ENCODE measurements at regions not wholly inside any gene's neighbourhood (a gene's known extent, or its start where the extent isn't known, plus 50 kb on each side); places are given as distances from the start of the nearest gene placed in this dataset.
"Not testable (repeated sequence)": the region's sequence is repeated elsewhere in the genome, so short reads cannot be mapped to it uniquely, and the experiment has no call there.

DNA sequence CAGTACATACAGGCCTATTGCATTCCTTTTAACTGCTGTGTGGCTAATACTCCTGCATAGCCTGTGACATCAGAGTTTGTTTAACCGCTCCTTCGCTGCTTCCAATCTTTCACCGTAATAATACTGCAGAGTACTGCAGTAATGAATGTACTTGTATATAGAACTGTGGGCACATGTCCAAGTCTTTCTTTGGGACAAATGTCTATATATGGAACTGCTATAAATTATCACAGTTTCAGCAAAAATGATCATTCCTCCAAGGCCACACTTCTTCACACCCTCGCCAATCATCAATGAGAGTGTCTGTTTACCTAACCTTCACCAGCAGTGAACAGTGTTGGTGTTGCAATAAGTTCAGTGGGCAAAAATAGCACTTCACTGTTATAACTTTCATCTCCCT, 230.4 kb downstream of the SP3 start:
- no peak for DNase-seq (ENCODE audit: low spot score)

DNA sequence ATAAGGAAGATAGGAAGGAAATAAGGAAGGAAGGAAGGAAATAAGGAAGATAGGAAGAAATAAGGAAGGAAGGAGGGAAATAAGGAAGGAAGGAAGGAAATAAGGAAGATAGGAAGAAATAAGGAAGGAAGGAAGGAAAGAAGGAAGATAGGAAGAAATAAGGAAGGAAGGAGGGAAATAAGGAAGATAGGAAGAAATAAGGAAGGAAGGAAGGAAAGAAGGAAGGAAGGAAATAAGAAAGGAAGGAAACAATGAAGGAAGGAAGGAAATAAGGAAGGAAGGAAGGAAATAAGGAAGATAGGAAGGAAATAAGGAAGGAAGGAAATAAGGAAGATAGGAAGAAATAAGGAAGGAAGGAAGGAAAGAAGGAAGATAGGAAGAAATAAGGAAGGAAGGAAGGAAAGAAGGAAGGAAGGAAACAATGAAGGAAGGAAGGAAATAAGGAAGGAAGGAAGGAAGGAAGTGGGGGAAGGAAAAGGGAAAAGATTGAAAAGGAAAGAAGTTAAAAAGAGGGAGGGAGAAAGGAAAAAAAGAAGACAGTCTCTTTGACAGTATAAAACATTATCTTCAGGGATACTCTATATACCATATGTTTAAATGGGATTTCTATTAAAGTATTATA, 227.1 kb downstream of the SP3 start:
- not testable (repeated sequence) for DNase-seq (ENCODE audit: low spot score)

DNA sequence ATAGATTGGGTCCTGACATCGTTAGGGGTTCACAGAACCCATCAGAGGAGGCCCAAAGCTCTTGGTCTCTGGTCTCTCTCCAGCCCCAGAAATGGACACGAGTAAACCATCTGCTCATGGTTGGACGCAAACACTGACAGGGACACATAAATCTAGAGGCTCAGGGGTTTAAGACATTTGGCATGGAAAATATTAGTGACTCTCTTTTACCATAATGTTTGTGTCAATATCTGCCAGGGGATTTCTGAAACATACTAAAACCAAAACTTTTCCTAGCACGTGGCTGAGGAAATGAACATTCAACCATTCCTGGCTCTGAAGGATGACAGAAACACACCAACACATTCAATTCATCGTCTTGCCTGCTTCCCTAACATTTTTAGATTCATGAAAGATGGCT, 226.2 kb downstream of the SP3 start:
- no peak for DNase-seq (ENCODE audit: low spot score)

DNA sequence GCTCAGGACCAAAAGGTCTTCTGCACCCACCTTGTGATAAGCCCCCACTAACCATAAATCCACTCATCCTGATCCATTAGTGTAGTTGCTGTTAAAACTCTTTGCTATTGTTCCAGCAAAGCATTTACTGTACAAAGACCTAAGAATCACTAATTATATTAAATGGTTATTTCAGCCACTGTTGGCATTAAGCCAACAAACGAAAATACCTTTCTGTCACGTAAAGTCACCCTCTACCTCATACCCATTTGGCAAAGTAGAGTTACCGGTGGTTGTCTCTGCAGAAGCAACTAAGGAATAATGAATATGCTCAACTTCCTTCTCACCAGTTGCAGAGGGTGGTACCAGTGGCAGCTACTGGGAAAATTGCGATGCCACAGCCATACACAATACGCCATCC, 224.5 kb downstream of the SP3 start:
- no peak for DNase-seq (ENCODE audit: low spot score)

DNA sequence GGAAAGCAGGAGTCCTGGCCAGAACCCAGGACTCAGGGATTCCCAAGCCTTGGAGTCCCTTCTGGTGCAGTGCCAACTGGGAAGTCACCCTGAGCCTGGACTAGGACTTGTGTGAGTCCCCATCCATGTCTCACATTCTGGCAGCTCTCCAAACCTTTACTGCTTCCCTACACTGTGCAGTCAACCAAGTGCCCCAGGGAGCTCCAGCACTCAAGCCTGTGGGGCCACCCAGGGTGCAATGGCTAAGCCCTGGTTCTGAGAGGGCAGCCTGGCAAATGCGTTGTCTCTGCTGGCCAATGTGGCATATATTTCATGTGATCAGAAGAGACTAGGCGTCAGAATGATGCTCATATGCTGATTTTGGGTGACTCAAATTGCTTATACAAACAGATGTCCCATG, 223.4 kb downstream of the SP3 start:
- no peak for DNase-seq (ENCODE audit: low spot score)

DNA sequence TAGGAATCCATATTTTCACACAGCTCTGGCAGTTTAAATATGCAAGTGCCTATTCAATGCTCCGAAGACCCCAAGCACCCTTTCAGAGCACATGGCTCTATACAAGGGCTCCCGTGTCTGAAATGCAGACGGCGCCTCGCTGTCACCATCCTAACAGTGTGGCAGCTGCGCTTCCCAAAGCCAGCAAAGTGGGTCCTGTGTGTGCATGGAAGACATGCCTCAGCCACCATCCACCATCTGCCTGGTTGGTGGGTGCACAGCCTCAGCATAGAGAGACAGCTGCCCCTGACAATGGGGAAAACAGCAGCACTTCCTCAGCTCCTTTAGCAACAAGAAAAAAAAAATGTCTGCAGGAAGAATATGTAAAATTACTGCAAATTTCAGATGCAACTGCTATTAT, 218.1 kb downstream of the SP3 start:
- DNase-seq (ENCODE audit: low spot score), result no peak

DNA sequence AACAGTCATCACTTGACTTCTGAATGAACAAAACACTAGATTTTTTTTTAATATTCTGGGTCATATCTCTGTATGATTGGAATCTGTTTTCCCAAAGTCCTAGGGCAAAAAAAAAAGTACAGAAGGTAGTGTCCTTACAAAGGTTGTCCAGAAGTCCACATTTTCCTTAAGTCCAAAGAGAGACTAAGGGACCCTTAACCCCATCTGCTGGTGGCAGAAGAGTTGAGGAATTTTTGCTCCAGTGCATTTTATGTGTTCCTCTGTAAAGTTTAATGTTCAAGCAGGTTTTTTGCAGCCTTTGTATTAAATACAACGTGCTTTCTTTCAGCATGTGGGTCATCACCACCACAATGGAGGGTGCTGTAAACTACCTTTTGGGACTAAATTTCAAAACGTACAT, 215.9 kb downstream of the SP3 start:
- DNase-seq (ENCODE audit: low spot score), result no peak

DNA sequence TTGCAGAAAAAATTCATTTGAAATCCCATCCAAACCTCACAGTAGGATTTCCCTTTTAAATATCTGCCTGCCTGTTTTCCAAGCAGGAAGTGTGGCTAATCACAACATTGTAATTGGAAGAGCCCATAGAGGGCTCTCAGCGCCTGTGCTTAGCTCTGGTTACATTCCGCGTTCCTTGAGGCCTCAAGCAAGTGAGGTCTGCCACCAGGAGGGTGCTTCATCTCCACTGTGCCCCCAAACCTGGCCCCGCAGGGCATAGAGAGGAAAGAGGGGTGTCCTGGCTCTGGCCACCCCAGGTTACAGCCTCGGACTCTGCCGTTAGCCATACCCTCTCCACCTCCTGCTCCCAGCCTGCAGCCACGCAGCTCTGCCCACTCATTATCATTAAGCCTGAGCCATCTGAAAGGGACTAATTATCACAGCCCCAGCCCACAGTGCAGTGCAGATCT, 214.8 kb downstream of the SP3 start:
- no peak for DNase-seq (ENCODE audit: low spot score)

DNA sequence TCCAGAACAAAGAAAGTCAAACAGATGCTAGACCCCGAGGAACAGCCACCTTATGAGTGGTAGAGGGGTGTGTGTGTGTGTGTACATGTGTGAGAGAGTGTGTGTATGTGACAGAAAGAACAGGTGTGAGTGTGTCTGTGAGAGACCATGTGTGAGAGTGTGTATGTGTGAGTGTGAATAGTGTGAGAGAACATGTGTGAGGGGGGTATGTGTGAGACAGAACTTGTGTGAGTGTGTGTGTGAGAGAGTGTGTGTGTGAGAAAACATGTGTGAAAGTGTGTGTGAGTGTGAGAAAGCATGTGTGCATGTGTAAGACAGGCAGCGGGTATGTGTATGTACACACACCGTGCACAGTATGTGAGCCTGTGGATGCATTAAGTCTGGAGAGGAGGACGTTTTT, 214.3 kb downstream of the SP3 start:
- DNase-seq (ENCODE audit: low spot score), result no peak

DNA sequence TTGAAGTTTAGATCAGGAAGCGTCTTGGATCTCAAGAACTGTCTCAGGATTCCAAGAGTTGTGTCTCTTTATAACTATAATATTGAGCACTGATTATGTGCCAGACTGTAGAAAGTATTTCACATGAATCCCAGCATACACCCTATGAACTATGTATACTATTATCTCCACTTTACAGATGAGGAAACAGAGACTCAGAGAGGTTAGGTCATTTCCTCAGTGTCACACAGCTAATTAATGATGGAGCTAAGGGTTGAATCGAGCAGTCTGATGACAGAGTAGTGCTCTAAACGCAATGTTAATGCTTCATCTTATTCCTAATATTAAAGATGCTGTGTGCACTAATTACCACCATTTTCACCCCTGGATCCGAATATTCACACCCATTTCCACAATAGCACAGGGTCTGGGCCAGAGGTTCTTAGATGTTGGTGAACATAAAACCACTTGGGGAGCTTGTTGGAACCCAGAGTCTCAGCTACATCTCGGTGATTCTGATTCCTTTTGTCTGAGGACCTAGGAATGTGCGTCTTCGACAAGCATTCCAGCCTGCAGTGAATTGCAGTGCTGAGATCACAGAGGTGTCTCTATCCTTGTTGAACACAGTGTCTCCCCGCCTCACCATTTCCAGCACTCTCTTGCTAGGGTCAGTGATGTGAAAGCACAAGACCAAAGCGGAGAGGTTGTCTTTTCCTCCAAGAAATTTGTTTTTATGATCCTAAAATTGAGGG, 213.8 kb downstream of the SP3 start:
- DNase-seq (ENCODE audit: low spot score), result no peak

DNA sequence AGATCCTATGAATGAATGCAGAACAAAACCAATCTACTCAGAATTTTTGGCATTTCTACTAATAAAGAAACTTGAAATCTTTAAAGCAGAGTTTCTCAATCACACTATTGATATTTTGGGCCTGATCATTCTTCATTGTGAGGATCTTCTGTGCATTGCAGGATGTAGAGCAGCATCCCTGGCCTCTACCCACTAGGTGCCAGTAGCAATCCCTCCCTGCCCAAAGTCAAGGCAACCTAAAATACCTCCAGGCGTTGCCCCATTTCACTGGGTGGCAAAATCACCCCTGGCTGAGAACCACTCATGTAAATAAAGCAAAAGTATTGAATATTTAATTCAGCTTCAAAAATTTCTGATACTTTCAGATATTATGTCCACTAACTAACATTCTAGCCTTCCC, 213.0 kb downstream of the SP3 start:
- DNase-seq (ENCODE audit: low spot score), result no peak

DNA sequence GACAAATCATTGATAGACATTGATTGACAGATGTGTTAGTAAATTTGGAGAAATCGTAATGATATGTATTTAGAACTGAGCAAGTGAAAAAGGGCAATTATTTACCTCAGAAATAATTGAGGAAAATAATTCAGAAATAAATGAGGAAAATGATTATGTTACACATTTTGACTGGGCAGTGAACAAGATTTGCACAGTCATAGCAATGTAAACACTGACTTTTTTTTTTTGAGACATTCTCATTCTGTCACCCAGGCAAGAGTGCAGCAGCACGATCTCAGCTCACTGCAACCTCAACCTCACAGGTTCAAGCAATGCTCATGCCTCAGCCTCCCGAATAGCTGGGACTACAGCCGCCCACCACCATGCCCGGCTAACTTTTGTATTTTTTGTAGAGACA, 211.7 kb downstream of the SP3 start:
- DNase-seq (ENCODE audit: low spot score), result no peak

DNA sequence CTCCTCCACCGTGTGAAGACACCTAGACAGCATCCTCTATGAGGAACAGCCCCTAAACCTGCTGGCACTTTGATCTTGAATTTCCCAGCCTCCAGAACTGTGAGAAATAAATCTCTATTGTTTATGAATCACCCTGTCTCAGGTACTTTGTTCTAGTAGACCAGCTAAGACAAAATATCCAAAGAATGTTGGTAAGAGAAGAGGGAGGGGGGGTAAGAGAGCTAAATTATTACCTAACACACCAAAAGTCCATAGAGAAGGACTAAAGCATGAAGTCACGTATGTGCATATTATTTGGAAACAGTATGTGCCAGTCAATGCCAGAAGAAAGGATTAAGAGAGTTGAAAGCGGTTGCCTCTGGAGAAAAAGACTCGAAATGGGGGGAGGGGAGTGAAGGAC, 211.0 kb downstream of the SP3 start:
- DNase-seq (ENCODE audit: low spot score), result no peak

DNA sequence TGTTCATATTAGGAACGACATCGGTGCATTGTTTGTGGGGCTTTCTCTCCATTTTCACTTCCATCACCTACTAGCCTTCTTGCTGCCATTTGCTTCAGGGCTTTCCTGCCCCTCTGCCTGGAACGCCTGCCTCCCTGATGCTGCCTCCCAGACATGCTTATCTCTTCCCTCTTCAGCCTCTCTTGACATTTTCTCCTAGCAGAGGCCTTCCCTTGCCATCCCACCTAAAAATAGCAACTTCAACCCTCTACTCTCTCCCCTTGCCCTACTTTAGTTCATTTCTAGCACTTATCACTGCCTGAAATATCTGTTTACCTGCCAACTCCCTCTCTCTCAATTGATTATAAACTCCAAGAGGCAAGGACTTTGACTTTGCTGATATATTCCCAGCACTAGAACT, 210.3 kb downstream of the SP3 start:
- no peak for DNase-seq (ENCODE audit: low spot score)

DNA sequence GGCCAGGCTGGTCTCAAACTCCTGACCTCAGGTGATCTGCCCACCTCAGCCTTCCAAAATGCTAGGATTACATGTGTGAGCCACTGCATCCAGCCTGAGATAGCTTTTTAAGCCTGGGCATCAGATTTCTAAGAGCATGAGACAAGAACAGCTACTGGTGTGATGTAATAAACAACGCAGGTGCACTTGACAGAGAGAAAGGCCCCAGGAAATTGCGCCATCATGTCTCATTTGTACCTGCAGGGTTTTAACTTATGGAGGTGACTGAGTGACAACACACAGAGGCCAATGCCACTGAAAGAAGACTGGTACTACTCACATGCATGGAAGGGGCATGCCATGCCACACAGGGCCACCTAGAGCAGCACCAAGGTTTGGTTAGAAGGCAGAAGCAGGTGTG, 209.4 kb downstream of the SP3 start:
- DNase-seq (ENCODE audit: low spot score), result no peak

DNA sequence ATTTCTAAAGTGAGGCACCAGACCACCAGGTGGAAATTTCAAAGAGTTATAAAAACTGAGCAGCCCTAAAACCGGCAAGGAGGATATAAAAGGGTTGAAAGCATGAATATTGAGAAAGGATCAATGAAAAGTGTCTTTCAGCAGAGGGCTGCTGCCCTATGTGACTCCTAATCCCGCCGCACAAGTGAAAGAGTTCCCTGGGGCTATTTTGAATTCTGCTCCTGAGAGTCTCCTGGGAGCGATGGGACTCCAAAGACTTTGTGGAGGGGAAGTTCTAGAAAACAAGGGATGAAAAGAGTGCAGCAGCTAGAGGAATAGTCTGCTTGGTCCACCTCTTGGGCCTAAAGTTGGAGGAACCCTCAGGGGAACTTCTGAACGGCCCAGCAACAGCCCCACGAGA, 205.2 kb downstream of the SP3 start:
- no peak for DNase-seq (ENCODE audit: low spot score)

DNA sequence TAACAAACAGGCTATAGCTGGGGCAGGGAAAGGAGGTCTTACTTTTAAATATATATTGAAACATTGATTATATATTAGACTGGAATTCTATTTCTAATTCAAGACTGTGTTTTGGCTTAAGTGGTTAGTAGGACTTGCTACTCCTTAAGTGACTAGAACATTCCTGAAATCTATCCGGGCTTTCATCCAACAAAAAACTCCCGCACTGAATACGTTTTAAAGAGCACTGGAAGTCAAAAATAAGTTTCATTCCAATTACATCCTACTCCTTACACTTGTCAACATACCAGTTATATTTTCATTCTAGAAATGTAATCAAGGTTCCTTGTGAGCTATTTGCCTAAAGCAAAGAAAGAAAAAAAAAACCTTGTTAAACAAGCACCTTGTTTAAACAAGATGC, 204.6 kb downstream of the SP3 start:
- no peak for DNase-seq (ENCODE audit: low spot score)

DNA sequence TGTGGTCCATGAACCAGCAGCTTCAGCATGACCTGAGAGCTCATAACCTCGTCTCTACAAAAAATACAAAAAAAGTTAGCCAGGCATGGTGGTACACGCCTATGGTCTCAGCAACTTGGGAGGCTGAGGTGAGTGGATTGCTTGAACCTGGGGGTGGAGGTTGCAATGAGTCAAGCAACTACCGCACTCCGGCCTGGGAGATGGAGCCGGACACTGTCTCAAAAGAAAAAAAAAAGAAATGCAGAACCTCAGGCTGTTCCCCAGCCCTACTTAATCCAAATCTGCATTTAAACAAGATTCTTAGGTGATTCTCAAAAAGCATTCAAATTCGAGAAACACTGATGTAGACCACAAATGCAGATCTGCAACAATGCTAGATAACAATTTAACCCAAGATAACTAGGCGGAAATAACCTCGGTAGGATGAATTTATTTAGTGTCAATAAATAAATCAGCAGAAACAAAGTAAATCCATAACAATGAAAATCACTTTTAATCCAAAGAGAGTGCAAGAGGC, 203.5 kb downstream of the SP3 start:
- no peak for DNase-seq (ENCODE audit: low spot score)

DNA sequence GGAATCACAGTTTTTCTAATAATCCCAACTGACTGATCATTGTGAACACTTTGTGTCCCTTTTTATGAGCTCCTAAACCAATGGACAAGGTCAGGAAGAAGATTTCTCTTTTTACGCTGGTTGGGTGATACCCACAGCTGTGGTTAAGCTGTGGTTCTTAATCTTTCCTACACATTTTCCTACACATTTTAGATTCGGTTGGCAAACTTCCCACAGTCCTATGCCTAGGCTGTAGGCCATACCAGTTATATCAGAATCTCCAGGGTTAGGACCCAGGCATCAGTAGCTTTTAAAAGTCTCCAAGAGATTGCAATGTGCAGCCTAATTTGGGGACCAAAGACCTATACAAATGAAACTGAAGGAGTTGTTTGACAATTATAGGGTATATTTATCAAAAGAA, 203.0 kb downstream of the SP3 start:
- no peak for DNase-seq (ENCODE audit: low spot score)

DNA sequence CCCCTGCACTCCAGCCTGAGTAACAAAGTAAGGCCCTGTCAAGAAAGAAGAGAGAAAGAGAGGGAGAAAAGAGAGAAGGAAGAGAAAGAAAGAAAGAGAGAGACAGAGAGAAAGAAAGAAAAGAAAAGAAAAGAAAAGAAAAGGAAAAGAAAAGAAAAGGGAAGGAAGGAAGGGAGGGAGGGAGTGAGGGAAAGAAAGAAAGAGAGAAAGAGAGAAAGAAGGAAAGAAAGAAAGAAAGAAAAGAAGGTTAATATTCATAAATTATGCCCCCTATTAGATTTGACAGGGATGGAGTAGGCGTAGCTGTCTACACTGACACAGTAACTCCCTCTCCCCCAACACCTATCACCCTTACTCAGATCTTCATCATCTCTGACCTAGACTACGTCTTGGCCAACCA, 202.3 kb downstream of the SP3 start:
- DNase-seq (ENCODE audit: low spot score), result no peak

DNA sequence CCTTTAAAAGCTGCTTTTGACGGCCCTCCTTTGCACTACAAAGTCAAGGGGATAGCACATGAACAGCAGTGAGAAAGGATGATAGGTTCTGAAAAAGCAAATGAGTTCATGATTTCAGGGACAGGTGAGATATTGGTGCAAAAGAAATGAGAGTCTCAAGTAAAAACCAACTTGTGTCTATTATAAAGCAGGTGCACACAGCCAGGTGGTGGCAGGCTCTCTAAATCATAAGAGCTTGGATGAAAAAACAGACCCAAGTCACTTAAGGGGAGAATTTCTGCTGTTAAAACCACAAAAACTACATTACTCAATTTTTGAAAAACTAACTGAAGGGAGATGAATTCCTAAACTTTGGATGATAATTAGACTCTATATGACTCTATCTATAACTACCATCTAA, 201.5 kb downstream of the SP3 start:
- no peak for DNase-seq (ENCODE audit: low spot score)

DNA sequence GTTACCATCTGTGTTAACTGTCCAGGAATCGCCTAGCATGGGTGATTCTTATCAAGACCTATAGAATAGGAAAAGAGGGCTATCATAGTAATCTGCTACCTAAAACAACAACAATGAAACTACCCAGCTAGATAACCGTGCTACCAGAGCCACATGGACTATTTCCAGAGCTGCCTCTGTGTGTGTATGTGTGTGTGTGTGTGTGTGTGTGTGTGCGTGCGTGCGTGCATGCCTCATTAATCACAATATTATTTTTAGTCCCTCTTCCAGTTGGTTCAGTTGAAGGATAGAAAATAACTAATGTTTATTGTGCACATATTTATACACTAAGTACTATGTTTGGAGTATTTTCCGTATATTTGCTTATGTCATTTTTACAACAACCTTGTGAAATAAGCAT, 201.1 kb downstream of the SP3 start:
- no peak for DNase-seq (ENCODE audit: low spot score)

DNA sequence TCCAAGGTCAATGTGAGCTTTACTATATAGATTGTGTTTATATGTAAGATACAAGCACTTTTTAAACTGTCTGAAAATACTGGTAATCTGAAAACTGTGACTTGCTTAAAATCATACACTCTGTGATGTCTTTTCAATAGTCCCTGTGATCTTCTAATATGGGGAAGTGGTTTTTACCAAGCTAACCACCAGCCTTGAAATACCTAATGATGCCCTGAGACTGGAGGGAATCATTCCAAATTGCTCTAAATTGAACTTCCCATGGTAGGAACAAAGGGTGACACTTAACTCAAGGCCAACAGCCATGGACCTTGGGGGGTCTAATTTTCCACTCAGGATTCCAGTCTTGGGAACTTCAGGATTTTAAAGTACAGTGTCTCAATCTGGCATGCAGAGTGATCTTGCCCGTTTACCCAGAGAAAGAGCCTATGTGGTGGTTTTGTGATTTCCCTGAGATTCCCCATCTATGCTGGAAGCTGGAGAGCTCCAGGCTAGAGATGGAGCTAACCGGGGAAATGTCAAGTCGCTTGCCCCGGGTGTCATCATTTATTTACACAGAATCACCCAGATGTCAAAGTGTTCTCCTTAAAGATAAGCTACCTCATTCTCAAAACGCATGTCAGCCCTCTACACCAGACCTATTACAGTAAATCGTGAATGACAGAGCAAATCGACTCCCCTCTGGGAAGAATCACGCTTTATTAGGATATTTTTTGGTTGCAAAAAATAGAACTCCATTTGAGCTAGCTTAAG, 198.5 kb downstream of the SP3 start:
- no peak for DNase-seq (ENCODE audit: low spot score)
